GM12878 (cell line): ENCODE measurements at regions not wholly inside any gene's neighbourhood (a gene's known extent, or its start where the extent isn't known, plus 50 kb on each side); places are given as distances from the start of the nearest gene placed in this dataset.

ENCODE experiments used
- CBFB ChIP-seq: IDR thresholded peaks from 2 replicates; pipeline ENCODE4 v1.6.1; 2016; ENCODE audit warnings: antibody characterized with exemption, low read depth
- CHD1 ChIP-seq: IDR thresholded peaks from 2 replicates; pipeline ENCODE4 v1.6.1; 2012; ENCODE audit warnings: low read depth, low read length, improper control_type of control experiment
- E4F1 ChIP-seq: fragments of 450-650 bp; IDR thresholded peaks from 2 replicates; pipeline ENCODE4 v1.6.1; 2018; ENCODE audit warnings: borderline replicate concordance, mild to moderate bottlenecking; ENCODE audit not compliant: partially characterized antibody
- EED ChIP-seq: sonication (generic); IDR thresholded peaks from 2 replicates; pipeline ENCODE4 v1.6.1; 2016; ENCODE audit warnings: antibody characterized with exemption, low read depth
- EZH2 ChIP-seq: IDR thresholded peaks from 2 replicates; pipeline ENCODE4 v1.6.1; 2012; ENCODE audit warnings: low read depth, mild to moderate bottlenecking, control low read depth, inconsistent platforms, low read length, borderline replicate concordance; ENCODE audit not compliant: control insufficient read depth
- HCFC1 ChIP-seq: fragments of 150-350 bp; IDR thresholded peaks from 2 replicates; pipeline ENCODE4 v1.6.1; 2014; ENCODE audit warnings: low read length
- KDM1A ChIP-seq: fragments of 200-600 bp; sonication (generic); IDR thresholded peaks from 2 replicates; pipeline ENCODE4 v1.6.1; 2016; ENCODE audit warnings: borderline replicate concordance
- MAX ChIP-seq: IDR thresholded peaks from 2 replicates; pipeline ENCODE4 v1.6.1; 2012; ENCODE audit warnings: low read depth, low read length, improper control_type of control experiment
- NFYA ChIP-seq: IDR thresholded peaks from 2 replicates; pipeline ENCODE4 v1.6.1; 2011; ENCODE audit warnings: low read depth, mild to moderate bottlenecking, low read length, improper control_type of control experiment, borderline replicate concordance
- PAX5 ChIP-seq: IDR thresholded peaks from 2 replicates; pipeline ENCODE4 v1.6.1; 2011; ENCODE audit warnings: low read depth, low read length, borderline replicate concordance
- PBX3 ChIP-seq: IDR thresholded peaks from 2 replicates; pipeline ENCODE4 v1.6.1; 2011; ENCODE audit warnings: mild to moderate bottlenecking, low read depth, low read length, moderate library complexity; ENCODE audit not compliant: insufficient replicate concordance
- PML ChIP-seq: IDR thresholded peaks from 2 replicates; pipeline ENCODE4 v1.6.1; 2012; ENCODE audit warnings: low read length, inconsistent platforms
- REST ChIP-seq: IDR thresholded peaks from 2 replicates; pipeline ENCODE4 v1.6.1; 2012; ENCODE audit warnings: mild to moderate bottlenecking, low read depth, low read length
- TARDBP ChIP-seq: IDR thresholded peaks from 2 replicates; pipeline ENCODE4 v1.6.1; 2016; ENCODE audit warnings: borderline replicate concordance
- TBL1XR1 ChIP-seq: IDR thresholded peaks from 2 replicates; pipeline ENCODE4 v1.6.1; 2012; ENCODE audit warnings: low read depth, low read length, improper control_type of control experiment
- USF2 ChIP-seq: IDR thresholded peaks from 2 replicates; pipeline ENCODE4 v1.6.1; 2011; ENCODE audit warnings: low read depth, low read length, improper control_type of control experiment, borderline replicate concordance
- YY1 ChIP-seq: IDR thresholded peaks from 2 replicates; pipeline ENCODE4 v1.6.1; 2011; ENCODE audit warnings: low read depth, mild to moderate bottlenecking, low read length
- ZBTB4 ChIP-seq: fragments of 450-650 bp; formaldehyde crosslinking; IDR thresholded peaks from 2 replicates; pipeline ENCODE4 v1.4.0; 2022; ENCODE audit warnings: mild to moderate bottlenecking, moderate library complexity

- TF ChIP-seq YY1 = peak; percentile 77
- TF ChIP-seq CHD1 = no peak
- TF ChIP-seq EZH2 = no peak
- TF ChIP-seq ZBTB4 = no peak
- TF ChIP-seq EED = peak; percentile 90
- no peak; the same call in 1 of the 2 replicates for TF ChIP-seq HCFC1
- peak; percentile 56 for TF ChIP-seq TBL1XR1
- no peak for TF ChIP-seq E4F1
- no peak for TF ChIP-seq USF2
- TF ChIP-seq REST = no peak
- TF ChIP-seq KDM1A = no peak
- peak; percentile 70; the same call in 1 of the 2 replicates for TF ChIP-seq PML
- no peak for TF ChIP-seq NFYA
- peak; percentile 69 for TF ChIP-seq PBX3
- TF ChIP-seq MAX = no peak
- peak; percentile 52 for TF ChIP-seq TARDBP
- TF ChIP-seq PAX5 = 0 out of 2 replicates have a peak, but pooled peaks have one; percentile 19
- TF ChIP-seq CBFB = peak; percentile 77
Measured at GRCh38 chr13:77429320-77430142, 102.6 kb upstream of the MYCBP2 start (continued).
